ENCODE measurements at regions not wholly inside any gene's neighbourhood (a gene's known extent, or its start where the extent isn't known, plus 50 kb on each side); places are given as distances from the start of the nearest gene placed in this dataset.

- Histone ChIP-seq H3K9me3 (no peaks in the 10 kb centered on the region), H3K4me1 (no peaks in the 10 kb centered on the region), H3K4me2 (no peak overlapping the region), H3K27ac (no peak overlapping the region), H3K4me3 (no peak overlapping the region)
- no peak for FAIRE-seq
- 0% methylated on average over 1 of the region's 1 CpG for WGBS (ENCODE audit: missing lambda C conversion rate)
- ChIA-PET POLR2A (no interaction called here), CTCF (no interaction called here)
- TF ChIP-seq CBX2 (IDR thresholded peaks at IDR 0.05; ENCODE audit: borderline replicate concordance, low read depth) (no peak), CTCF (IDR thresholded peaks at IDR 0.05) (no peak), FOSB (CRISPR knock-in tag; IDR thresholded peaks at IDR 0.05) (no peak), BCL3 (IDR thresholded peaks at IDR 0.05) (no peak), PHF8 (IDR thresholded peaks at IDR 0.05; ENCODE audit: borderline replicate concordance, low read depth) (no peak), KDM1A (IDR thresholded peaks at IDR 0.05; ENCODE audit: low read depth) (no peak), TFCP2L1 (CRISPR knock-in tag; IDR thresholded peaks at IDR 0.05) (no peak), RCOR1 (IDR thresholded peaks at IDR 0.05; ENCODE audit: low read depth, low read length) (no peak), JUNB (IDR thresholded peaks at IDR 0.05) (no peak), HMGXB4 (CRISPR knock-in tag; IDR thresholded peaks at IDR 0.05; ENCODE audit: borderline replicate concordance) (no peak), HES2 (IDR thresholded peaks at IDR 0.05) (no peak), ATOH8 (CRISPR knock-in tag; IDR thresholded peaks at IDR 0.05; ENCODE audit: low read depth) (no peak), POLR2A (IDR thresholded peaks at IDR 0.05; ENCODE audit: low read length) (no peak), CEBPB (IDR thresholded peaks at IDR 0.05) (no peak), JUN (IDR thresholded peaks at IDR 0.05) (no peak)
- ATAC-seq, result no peak
- DNase-seq (ENCODE audit: low read depth in 1 of 2, low spot score in 1 of 2), result no peak
Observed at GRCh38 chr4:117640836-117641235, 393.4 kb upstream of the NDST3 start.

GRCh38 chr4:117641519-117641918, 392.8 kb upstream of the NDST3 start:
- 0% methylated on average over 3 of the region's 3 CpGs for WGBS (ENCODE audit: missing lambda C conversion rate)
- TF ChIP-seq CBX2 (IDR thresholded peaks at IDR 0.05; ENCODE audit: borderline replicate concordance, low read depth), result no peak
- Histone ChIP-seq H3K27ac (no peak overlapping the region), H3K9me3 (no peaks in the 10 kb centered on the region), H3K4me2 (no peak overlapping the region), H3K4me1 (no peaks in the 10 kb centered on the region), H3K4me3 (no peak overlapping the region)
- POLR2A ChIA-PET, result no interaction called here
- DNase-seq (ENCODE audit: low read depth in 1 of 2, low spot score in 1 of 2), result no peak
- FAIRE-seq, result no peak
- ATAC-seq, result no peak
- CTCF ChIA-PET, result no interaction called here

- no peaks in the 10 kb centered on the region for H3K9me3 ChIP-seq
- ChIA-PET POLR2A (no interaction called here), CTCF (no interaction called here)
- no peaks in the 10 kb centered on the region for H3K4me1 ChIP-seq
- TF ChIP-seq HMGXB4 (CRISPR knock-in tag; IDR thresholded peaks at IDR 0.05; ENCODE audit: borderline replicate concordance) (no peak), KDM5A (IDR thresholded peaks at IDR 0.05) (no peak), KDM1A (IDR thresholded peaks at IDR 0.05; ENCODE audit: low read depth) (no peak), NR3C1 (IDR thresholded peaks at IDR 0.05) (no peak), ZNF302 (CRISPR knock-in tag; IDR thresholded peaks at IDR 0.05) (no peak)
- H3K27ac ChIP-seq, result no peak overlapping the region
- no peak overlapping the region for H3K4me2 ChIP-seq
- ATAC-seq, result no peak
- no peak for DNase-seq (ENCODE audit: low read depth in 1 of 2, low spot score in 1 of 2)
- WGBS (ENCODE audit: missing lambda C conversion rate), result 0% methylated on average over 2 of the region's 2 CpGs
- H3K4me3 ChIP-seq, result no peak overlapping the region
- FAIRE-seq, result no peak
Observed at GRCh38 chr4:117654079-117654478, 380.2 kb upstream of the NDST3 start.

Data from A549 (cell line).